ENCODE measurements at regions not wholly inside any gene's neighbourhood (a gene's known extent, or its start where the extent isn't known, plus 50 kb on each side); places are given as distances from the start of the nearest gene placed in this dataset.

DNA sequence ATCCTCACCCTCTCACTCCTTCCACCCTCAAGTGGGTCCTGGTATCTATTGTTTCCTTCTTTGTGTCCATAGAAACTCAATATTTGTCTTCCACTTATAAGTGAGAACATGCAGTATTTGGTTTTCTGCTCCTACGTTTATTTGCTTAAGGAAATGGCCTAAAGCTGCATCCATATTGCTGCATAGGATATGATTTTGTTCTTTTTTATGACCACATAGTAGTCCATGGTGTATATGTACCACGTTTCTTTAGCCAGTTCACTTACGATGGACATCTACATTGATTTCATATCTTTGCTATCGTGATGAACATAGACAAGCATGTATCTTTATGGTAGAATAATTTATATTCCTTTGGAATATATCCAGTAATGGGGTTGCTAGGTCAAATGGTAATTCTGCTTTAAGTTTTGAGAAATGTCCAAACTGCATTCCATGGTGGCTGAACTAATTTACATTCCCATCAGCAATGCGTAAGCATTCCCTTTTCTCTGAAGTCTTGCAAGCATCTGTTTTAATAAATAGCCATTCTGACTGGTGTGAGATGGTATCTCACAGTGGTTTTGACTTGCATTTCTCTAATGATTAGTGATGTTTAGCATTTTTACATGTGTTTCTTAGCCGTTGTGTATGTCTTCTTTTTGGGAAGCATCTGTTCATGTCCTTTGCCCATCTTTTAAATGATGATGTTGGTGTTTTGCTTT, 650.2 kb downstream of the ZNF385D start:
- Histone ChIP-seq H3K23me2 (ENCODE audit: insufficient read length, low read depth, low read length, poor library complexity, severe bottlenecking) (no peaks in the 10 kb centered on the region), H4K5ac (ENCODE audit: insufficient read length, low read depth, low read length) (no peak overlapping the region), H4K91ac (ENCODE audit: insufficient read length, low read depth, low read length) (no peak overlapping the region), H3K9me3 (ENCODE audit: control insufficient read depth, low read depth, low read length) (no peaks in the 10 kb centered on the region), H3K4me1 (ENCODE audit: insufficient read depth, low read length) (no peaks in the 10 kb centered on the region), H3K4ac (ENCODE audit: low read depth, low read length) (no peak overlapping the region), H3K4me2 (ENCODE audit: insufficient read depth, insufficient read length, low read length) (no peak overlapping the region), H2BK12ac (ENCODE audit: insufficient read length, low read depth, low read length) (no peak overlapping the region), H3K14ac (ENCODE audit: insufficient read depth, low read length) (no peak overlapping the region), H2BK20ac (ENCODE audit: low read depth, low read length, poor library complexity, severe bottlenecking) (no peak overlapping the region), H2AFZ (ENCODE audit: low read length) (no peak overlapping the region), H4K8ac (replicated peaks; ENCODE audit: insufficient read length, low read depth, low read length) (no peak overlapping the region), H3K79me1 (ENCODE audit: insufficient read depth, low read depth, low read length, poor library complexity, severe bottlenecking) (no peaks in the 10 kb centered on the region), H3T11ph (ENCODE audit: low read length) (no peak overlapping the region), H3K18ac (ENCODE audit: insufficient read length, low read depth, low read length) (no peak overlapping the region), H3K23ac (ENCODE audit: insufficient read length, low read depth, low read length) (no peak overlapping the region), H2AK5ac (ENCODE audit: insufficient read length, low read length) (no peak overlapping the region), H2BK120ac (ENCODE audit: low read depth, low read length, poor library complexity, severe bottlenecking) (no peak overlapping the region), H2BK5ac (ENCODE audit: insufficient read length, low read length) (no peak overlapping the region), H2BK15ac (ENCODE audit: low read depth, low read length) (no peak overlapping the region), H3K56ac (ENCODE audit: insufficient read length, low read depth, low read length) (no peak overlapping the region), H3K9ac (ENCODE audit: extremely low read depth, insufficient read length, low read length) (no peak overlapping the region), H3K79me2 (ENCODE audit: insufficient read depth, low read length) (no peaks in the 10 kb centered on the region), H4K20me1 (ENCODE audit: control insufficient read depth, insufficient read depth, insufficient read length) (no peaks in the 10 kb centered on the region), H3K27me3 (ENCODE audit: insufficient read depth, low read length) (no peaks in the 10 kb centered on the region), H3K27ac (ENCODE audit: insufficient read length, low read depth, low read length) (no peak overlapping the region)
- no peak for DNase-seq
- H3K27me3 Mint-ChIP-seq (ENCODE audit: low read depth) = peaks cover 2% of the 10 kb centered on the region; the same call in 1 of the 2 replicates
- no peak overlapping the region for H3K4me3 Mint-ChIP-seq
- TF ChIP-seq, protein P1, sequence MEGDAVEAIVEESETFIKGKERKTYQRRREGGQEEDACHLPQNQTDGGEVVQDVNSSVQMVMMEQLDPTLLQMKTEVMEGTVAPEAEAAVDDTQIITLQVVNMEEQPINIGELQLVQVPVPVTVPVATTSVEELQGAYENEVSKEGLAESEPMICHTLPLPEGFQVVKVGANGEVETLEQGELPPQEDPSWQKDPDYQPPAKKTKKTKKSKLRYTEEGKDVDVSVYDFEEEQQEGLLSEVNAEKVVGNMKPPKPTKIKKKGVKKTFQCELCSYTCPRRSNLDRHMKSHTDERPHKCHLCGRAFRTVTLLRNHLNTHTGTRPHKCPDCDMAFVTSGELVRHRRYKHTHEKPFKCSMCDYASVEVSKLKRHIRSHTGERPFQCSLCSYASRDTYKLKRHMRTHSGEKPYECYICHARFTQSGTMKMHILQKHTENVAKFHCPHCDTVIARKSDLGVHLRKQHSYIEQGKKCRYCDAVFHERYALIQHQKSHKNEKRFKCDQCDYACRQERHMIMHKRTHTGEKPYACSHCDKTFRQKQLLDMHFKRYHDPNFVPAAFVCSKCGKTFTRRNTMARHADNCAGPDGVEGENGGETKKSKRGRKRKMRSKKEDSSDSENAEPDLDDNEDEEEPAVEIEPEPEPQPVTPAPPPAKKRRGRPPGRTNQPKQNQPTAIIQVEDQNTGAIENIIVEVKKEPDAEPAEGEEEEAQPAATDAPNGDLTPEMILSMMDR (conservative IDR thresholded peaks at IDR 0.05) = no peak
- no peaks in the 10 kb centered on the region; a peak in 1 of 7 replicates for H3K36me3 Mint-ChIP-seq (ENCODE audit: insufficient read depth in 1 of 3, low read depth in 3 of 3)
- no peaks in the 10 kb centered on the region for H3K4me1 Mint-ChIP-seq
- WGBS (ENCODE audit: extremely low coverage, insufficient read length, low lambda C conversion rate) = no CpG with 5 or more reads among the region's 6 CpGs
- peaks cover 6 to 13% of the 10 kb centered on the region in 2 experiments; a peak in 4 of 5 replicates for H3K9me3 Mint-ChIP-seq
- no peak overlapping the region for H3K27ac Mint-ChIP-seq

All from H9 (cell line).